ENCODE measurements at regions not wholly inside any gene's neighbourhood (a gene's known extent, or its start where the extent isn't known, plus 50 kb on each side); places are given as distances from the start of the nearest gene placed in this dataset.

GRCh38 chr6:156715839-156716238 is 61.3 kb upstream of the ARID1B start:
- TF ChIP-seq, protein P1, sequence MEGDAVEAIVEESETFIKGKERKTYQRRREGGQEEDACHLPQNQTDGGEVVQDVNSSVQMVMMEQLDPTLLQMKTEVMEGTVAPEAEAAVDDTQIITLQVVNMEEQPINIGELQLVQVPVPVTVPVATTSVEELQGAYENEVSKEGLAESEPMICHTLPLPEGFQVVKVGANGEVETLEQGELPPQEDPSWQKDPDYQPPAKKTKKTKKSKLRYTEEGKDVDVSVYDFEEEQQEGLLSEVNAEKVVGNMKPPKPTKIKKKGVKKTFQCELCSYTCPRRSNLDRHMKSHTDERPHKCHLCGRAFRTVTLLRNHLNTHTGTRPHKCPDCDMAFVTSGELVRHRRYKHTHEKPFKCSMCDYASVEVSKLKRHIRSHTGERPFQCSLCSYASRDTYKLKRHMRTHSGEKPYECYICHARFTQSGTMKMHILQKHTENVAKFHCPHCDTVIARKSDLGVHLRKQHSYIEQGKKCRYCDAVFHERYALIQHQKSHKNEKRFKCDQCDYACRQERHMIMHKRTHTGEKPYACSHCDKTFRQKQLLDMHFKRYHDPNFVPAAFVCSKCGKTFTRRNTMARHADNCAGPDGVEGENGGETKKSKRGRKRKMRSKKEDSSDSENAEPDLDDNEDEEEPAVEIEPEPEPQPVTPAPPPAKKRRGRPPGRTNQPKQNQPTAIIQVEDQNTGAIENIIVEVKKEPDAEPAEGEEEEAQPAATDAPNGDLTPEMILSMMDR (IDR thresholded peaks at IDR 0.05 in 2 of 3, conservative IDR thresholded peaks at IDR 0.05 in 1 of 3; ENCODE audit: borderline replicate concordance in 1 of 3, insufficient read depth in 1 of 3, low read depth in 2 of 3, low read length in 2 of 3), result no peak
- TF ChIP-seq EZH2 (IDR thresholded peaks at IDR 0.05) (no peak), SRF (IDR thresholded peaks at IDR 0.05; ENCODE audit: low read depth) (no peak), ELF1 (IDR thresholded peaks at IDR 0.05; ENCODE audit: borderline replicate concordance, low read depth) (no peak), YY1 (IDR thresholded peaks at IDR 0.05; ENCODE audit: extremely low read depth, insufficient replicate concordance, low read depth, low read length) (no peak), ZNF274 (IDR thresholded peaks at IDR 0.05; ENCODE audit: low read depth, low read length) (no peak), POLR2AphosphoS5 (IDR thresholded peaks at IDR 0.05; ENCODE audit: low read depth, low read length) (no peak), EZH2phosphoT487 (IDR thresholded peaks at IDR 0.05; ENCODE audit: borderline replicate concordance) (no peak), SP1 (IDR thresholded peaks at IDR 0.05; ENCODE audit: low read depth) (no peak), POLR2A (IDR thresholded peaks at IDR 0.05; ENCODE audit: borderline replicate concordance, extremely low read depth, insufficient read depth, insufficient read length) (no peak)
- TF ChIP-seq, protein P2, sequence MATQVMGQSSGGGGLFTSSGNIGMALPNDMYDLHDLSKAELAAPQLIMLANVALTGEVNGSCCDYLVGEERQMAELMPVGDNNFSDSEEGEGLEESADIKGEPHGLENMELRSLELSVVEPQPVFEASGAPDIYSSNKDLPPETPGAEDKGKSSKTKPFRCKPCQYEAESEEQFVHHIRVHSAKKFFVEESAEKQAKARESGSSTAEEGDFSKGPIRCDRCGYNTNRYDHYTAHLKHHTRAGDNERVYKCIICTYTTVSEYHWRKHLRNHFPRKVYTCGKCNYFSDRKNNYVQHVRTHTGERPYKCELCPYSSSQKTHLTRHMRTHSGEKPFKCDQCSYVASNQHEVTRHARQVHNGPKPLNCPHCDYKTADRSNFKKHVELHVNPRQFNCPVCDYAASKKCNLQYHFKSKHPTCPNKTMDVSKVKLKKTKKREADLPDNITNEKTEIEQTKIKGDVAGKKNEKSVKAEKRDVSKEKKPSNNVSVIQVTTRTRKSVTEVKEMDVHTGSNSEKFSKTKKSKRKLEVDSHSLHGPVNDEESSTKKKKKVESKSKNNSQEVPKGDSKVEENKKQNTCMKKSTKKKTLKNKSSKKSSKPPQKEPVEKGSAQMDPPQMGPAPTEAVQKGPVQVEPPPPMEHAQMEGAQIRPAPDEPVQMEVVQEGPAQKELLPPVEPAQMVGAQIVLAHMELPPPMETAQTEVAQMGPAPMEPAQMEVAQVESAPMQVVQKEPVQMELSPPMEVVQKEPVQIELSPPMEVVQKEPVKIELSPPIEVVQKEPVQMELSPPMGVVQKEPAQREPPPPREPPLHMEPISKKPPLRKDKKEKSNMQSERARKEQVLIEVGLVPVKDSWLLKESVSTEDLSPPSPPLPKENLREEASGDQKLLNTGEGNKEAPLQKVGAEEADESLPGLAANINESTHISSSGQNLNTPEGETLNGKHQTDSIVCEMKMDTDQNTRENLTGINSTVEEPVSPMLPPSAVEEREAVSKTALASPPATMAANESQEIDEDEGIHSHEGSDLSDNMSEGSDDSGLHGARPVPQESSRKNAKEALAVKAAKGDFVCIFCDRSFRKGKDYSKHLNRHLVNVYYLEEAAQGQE (IDR thresholded peaks at IDR 0.05; ENCODE audit: low read depth), result no peak
